HCT116 (cell line): ENCODE measurements at regions not wholly inside any gene's neighbourhood (a gene's known extent, or its start where the extent isn't known, plus 50 kb on each side); places are given as distances from the start of the nearest gene placed in this dataset.

Source experiments
- ATAC-seq: fragments of 200-7000 bp; cut with Tn5 transposase; 2 replicates; pipeline ENCODE4 v1.9.1; 2020; ENCODE audit warnings: mild to moderate bottlenecking, moderate library complexity
- BruUV-seq: library from RNA; stranded (reverse); fragments of 400-500 nt; replicated peaks from 2 replicates; lab custom pipeline; 2021; lab: Mats Ljungman, UMichigan
- CTCF ChIA-PET: fragments of 300-600 bp; sonication (Branson Sonifier 250); formaldehyde crosslinking; loops from one replicate; lab custom pipeline; 2021; ENCODE audit warnings: antibody characterized with exemption; lab: Charles Lee
- POLR2A ChIA-PET: fragments of 300-600, 350-600 bp; sonication (Branson Sonifier 250); formaldehyde crosslinking; loops from one replicate; lab custom pipeline; 2021; ENCODE audit warnings: antibody characterized with exemption; lab: Charles Lee
- RAD21 ChIA-PET, 2 experiments: fragments of 300-600 bp; sonication (Branson Sonifier 250); formaldehyde crosslinking; loops; one replicate each; lab custom pipeline; 2023; ENCODE audit warnings: low total read pairs in 2 of 2; ENCODE audit not compliant: uncharacterized antibody in 2 of 2, unreplicated experiment in 2 of 2, low non-redundant PET in 1 of 2; lab: Charles Lee
- DNase-seq: peaks from one replicate; pipeline ENCODE4 v3.0.0-alpha.2; 2010; ENCODE audit warnings: low read depth, low spot score
- H2AFZ ChIP-seq: fragments of 200-600 bp; shearing (Covaris generic), sonication (generic); 2 replicates; pipeline ENCODE4 v1.6.1; 2017; ENCODE audit warnings: low read depth, mixed run types, mixed read lengths, antibody characterized with exemption, low read length; ENCODE audit not compliant: poor library complexity, severe bottlenecking
- H3K27ac ChIP-seq: 2 replicates; pipeline ENCODE4 v1.5.1; 2012; ENCODE audit warnings: low read depth, low read length
- H3K27me3 ChIP-seq: fragments of 200-600 bp; sonication (generic); 2 replicates; pipeline ENCODE4 v1.6.1; 2016; ENCODE audit warnings: mixed run types, low read length, mixed read lengths; ENCODE audit not compliant: insufficient read depth
- H3K36me3 ChIP-seq, 2 experiments: fragments of 200-500 bp in 1 of 2; fragments of 200-600 bp in 1 of 2; sonication (Bioruptor generic) in 1 of 2; sonication (generic) in 1 of 2; 2 replicates each; pipeline versions ENCODE4 v1.5.1 to v1.6.1; 2014 to 2016; ENCODE audit warnings: low read length in 2 of 2, inconsistent platforms in 1 of 2, mixed read lengths in 1 of 2, mixed run types in 1 of 2; ENCODE audit not compliant: insufficient read depth in 2 of 2, control insufficient read depth in 1 of 2
- H3K4me1 ChIP-seq, 2 experiments: fragments of 200-600 bp in 1 of 2; sonication (generic) in 1 of 2; 2 replicates each; pipeline versions ENCODE4 v1.5.1 to v1.6.1; 2012 to 2017; ENCODE audit warnings: low read length in 2 of 2, inconsistent platforms in 1 of 2, mild to moderate bottlenecking in 1 of 2, mixed read lengths in 1 of 2, mixed run types in 1 of 2, moderate library complexity in 1 of 2; ENCODE audit not compliant: insufficient read depth in 2 of 2, control insufficient read depth in 1 of 2
- H3K4me2 ChIP-seq: fragments of 200-600 bp; sonication (generic); 2 replicates; pipeline ENCODE4 v1.6.1; 2017; ENCODE audit warnings: mixed run types, low read length, mixed read lengths
- H3K4me3 ChIP-seq, 2 experiments: fragments of 200-600 bp in 1 of 2; sonication (generic) in 1 of 2; replicated peaks in 1 of 2; 2 replicates each; pipeline ENCODE4 v1.5.1; 2011 to 2016; ENCODE audit warnings: low read length in 2 of 2, control low read depth in 1 of 2, low read depth in 1 of 2, mild to moderate bottlenecking in 1 of 2, mixed read lengths in 1 of 2, mixed run types in 1 of 2
- H3K79me2 ChIP-seq: fragments of 200-600 bp; sonication (generic); 2 replicates; pipeline ENCODE4 v1.6.1; 2017; ENCODE audit warnings: mild to moderate bottlenecking, mixed run types, low read length, moderate library complexity, mixed read lengths; ENCODE audit not compliant: insufficient read depth
- H3K9ac ChIP-seq: fragments of 200-600 bp; sonication (generic); 2 replicates; pipeline ENCODE4 v1.6.1; 2016; ENCODE audit warnings: low read length, mixed read lengths
- H3K9me2 ChIP-seq: fragments of 200-600 bp; sonication (generic), shearing (Covaris generic); 2 replicates; pipeline ENCODE4 v1.6.1; 2017; ENCODE audit warnings: mixed run types, mild to moderate bottlenecking, moderate library complexity; ENCODE audit not compliant: insufficient read depth
- H3K9me3 ChIP-seq, 2 experiments: fragments of 200-500 bp in 1 of 2; fragments of 200-600 bp in 1 of 2; sonication (Bioruptor generic) in 1 of 2; sonication (generic) in 1 of 2; 2 replicates each; pipeline ENCODE4 v1.6.1; 2014 to 2017; ENCODE audit warnings: low read length in 2 of 2, mixed read lengths in 2 of 2, inconsistent platforms in 1 of 2, low read depth in 1 of 2, mild to moderate bottlenecking in 1 of 2, mixed run types in 1 of 2, moderate library complexity in 1 of 2; ENCODE audit not compliant: control insufficient read depth in 1 of 2, insufficient read depth in 1 of 2
- H4K20me1 ChIP-seq: fragments of 200-600 bp; sonication (generic), shearing (Covaris generic); 2 replicates; pipeline ENCODE4 v1.6.1; 2017; ENCODE audit warnings: mixed run types, mild to moderate bottlenecking, moderate library complexity; ENCODE audit not compliant: insufficient read depth
- ATF3 ChIP-seq: IDR thresholded peaks from 2 replicates; pipeline ENCODE4 v1.6.1; 2012
- CBX3 ChIP-seq: IDR thresholded peaks from 2 replicates; pipeline ENCODE4 v1.6.1; 2012; ENCODE audit warnings: low read depth
- CEBPB ChIP-seq: IDR thresholded peaks from 2 replicates; pipeline ENCODE4 v1.6.1; 2012; ENCODE audit warnings: low read depth
- CTCF ChIP-seq, 3 experiments: fragments of 200-600 bp in 1 of 3; sonication (generic) in 1 of 3; IDR thresholded peaks in 2 of 3; conservative IDR thresholded peaks in 1 of 3; 2 replicates each; pipeline ENCODE4 v1.5.1; 2012 to 2017; ENCODE audit warnings: low read depth in 2 of 3, low read length in 2 of 3, antibody characterized with exemption in 1 of 3, borderline replicate concordance in 1 of 3, control low read depth in 1 of 3, mild to moderate bottlenecking in 1 of 3, mixed read lengths in 1 of 3, mixed run types in 1 of 3, moderate library complexity in 1 of 3; ENCODE audit not compliant: insufficient read depth in 1 of 3
- EGR1 ChIP-seq: IDR thresholded peaks from 2 replicates; pipeline ENCODE4 v1.6.1; 2012; ENCODE audit warnings: low read depth
- ELF1 ChIP-seq: IDR thresholded peaks from 2 replicates; pipeline ENCODE4 v1.6.1; 2012; ENCODE audit warnings: low read depth, borderline replicate concordance
- EZH2 ChIP-seq: fragments of 200-600 bp; sonication (generic); IDR thresholded peaks from 2 replicates; pipeline ENCODE4 v1.6.1; 2017; ENCODE audit warnings: antibody characterized with exemption, mixed run types
- EZH2phosphoT487 ChIP-seq: fragments of 200-600 bp; IDR thresholded peaks from 2 replicates; pipeline ENCODE4 v1.6.1; 2018; ENCODE audit warnings: antibody characterized with exemption, borderline replicate concordance
- FOSL1 ChIP-seq: IDR thresholded peaks from 2 replicates; pipeline ENCODE4 v1.6.1; 2012; ENCODE audit warnings: low read depth
- MAX ChIP-seq: IDR thresholded peaks from 2 replicates; pipeline ENCODE4 v1.6.1; 2012
- POLR2A ChIP-seq: IDR thresholded peaks from 2 replicates; pipeline ENCODE4 v1.7.0; 2011; ENCODE audit warnings: borderline replicate concordance; ENCODE audit not compliant: insufficient read depth, insufficient read length; ENCODE audit errors: extremely low read depth
- POLR2AphosphoS5 ChIP-seq: IDR thresholded peaks from 2 replicates; pipeline ENCODE4 v1.6.1; 2011; ENCODE audit warnings: mild to moderate bottlenecking, low read depth, low read length, moderate library complexity
- RAD21 ChIP-seq: IDR thresholded peaks from 2 replicates; pipeline ENCODE4 v1.6.1; 2012; ENCODE audit warnings: low read depth, mild to moderate bottlenecking
- REST ChIP-seq: IDR thresholded peaks from 2 replicates; pipeline ENCODE4 v1.6.1; 2012; ENCODE audit warnings: low read depth
- SIN3A ChIP-seq: IDR thresholded peaks from 2 replicates; pipeline ENCODE4 v1.6.1; 2012; ENCODE audit warnings: low read depth
- SRF ChIP-seq: IDR thresholded peaks from 2 replicates; pipeline ENCODE4 v1.6.1; 2012; ENCODE audit warnings: low read depth
- ZBTB33 ChIP-seq: IDR thresholded peaks from 2 replicates; pipeline ENCODE4 v1.6.1; 2011; ENCODE audit warnings: mild to moderate bottlenecking, low read length, moderate library complexity; ENCODE audit not compliant: insufficient replicate concordance; ENCODE audit errors: extremely low read depth
- intact Hi-C: fragments of 100-400 bp; cut with micrococcal nuclease; formaldehyde crosslinking; loops from 2 replicates; pipeline ENCODE4 v1.10.0; 2022

GRCh38 chr18:23401400-23402347 is 51.4 kb upstream of the RIOK3 start:
- POLR2A ChIA-PET, result no interaction called here
- RAD21 ChIA-PET, result no interaction called here
- H3K9me3 ChIP-seq, result no peaks in the 10 kb centered on the region
- no peaks in the 10 kb centered on the region for H3K36me3 ChIP-seq
- H3K9ac ChIP-seq, result no peak overlapping the region
- ATAC-seq, result peak; percentile 40
- no peak for DNase-seq
- intact Hi-C loops, result no loop called here
- no peaks in the 10 kb centered on the region for H4K20me1 ChIP-seq
- H3K9me2 ChIP-seq, result no peaks in the 10 kb centered on the region
- no peak overlapping the region for H3K27ac ChIP-seq
- no peaks in the 10 kb centered on the region for H3K79me2 ChIP-seq
- CTCF ChIA-PET, result interaction anchor here (0.8 kb wide), 1 partner anchor 10 kb away, joined by 4 read pairs; no protein-coding TSS in a partner anchor
- H3K4me3 ChIP-seq, result no peak overlapping the region
- peaks cover 3 to 9% of the 10 kb centered on the region in 2 experiments; a peak in 2 of 4 replicates for H3K4me1 ChIP-seq
- no TSS peak for BruUV-seq
- no peaks in the 10 kb centered on the region for H3K27me3 ChIP-seq
- TF ChIP-seq POLR2AphosphoS5 (no peak), MAX (no peak), POLR2A (no peak), FOSL1 (no peak), SIN3A (no peak), EZH2phosphoT487 (no peak), ELF1 (no peak), CTCF (IDR thresholded peaks at IDR 0.05 in 2 of 3, conservative IDR thresholded peaks at IDR 0.05 in 1 of 3; ENCODE audit: borderline replicate concordance in 1 of 3, insufficient read depth in 1 of 3, low read depth in 2 of 3, low read length in 2 of 3) (no peak), ATF3 (no peak), CBX3 (no peak), EZH2 (no peak), REST (no peak), SRF (no peak), ZBTB33 (no peak), CEBPB (no peak), EGR1 (no peak), RAD21 (no peak)
- TF ChIP-seq, all 23 proteins: peak for 0
- Histone ChIP-seq H3K4me2 (0 out of 2 replicates have a peak overlapping the region, but pooled peaks have one; percentile 7), H2AFZ (no peak overlapping the region)
